Fibroblast of mammary gland (primary cell): ENCODE measurements at regions not wholly inside any gene's neighbourhood (a gene's known extent, or its start where the extent isn't known, plus 50 kb on each side); places are given as distances from the start of the nearest gene placed in this dataset.

Experiments used
- DNase-seq: peaks from one replicate; pipeline ENCODE4 v3.0.0-alpha.2; 2010; ENCODE audit warnings: low read depth
- H3K4me3 ChIP-seq: 2 replicates; pipeline ENCODE4 v1.5.1; 2011; ENCODE audit warnings: low read depth, mild to moderate bottlenecking, low read length, moderate library complexity; ENCODE audit not compliant: control insufficient read depth
- TF ChIP-seq, protein P1 (sequence below): conservative IDR thresholded peaks from 2 replicates; pipeline ENCODE4 v1.5.1; 2011; ENCODE audit warnings: low read depth, low read length, inconsistent platforms; ENCODE audit not compliant: control insufficient read depth, insufficient read depth

DNA sequence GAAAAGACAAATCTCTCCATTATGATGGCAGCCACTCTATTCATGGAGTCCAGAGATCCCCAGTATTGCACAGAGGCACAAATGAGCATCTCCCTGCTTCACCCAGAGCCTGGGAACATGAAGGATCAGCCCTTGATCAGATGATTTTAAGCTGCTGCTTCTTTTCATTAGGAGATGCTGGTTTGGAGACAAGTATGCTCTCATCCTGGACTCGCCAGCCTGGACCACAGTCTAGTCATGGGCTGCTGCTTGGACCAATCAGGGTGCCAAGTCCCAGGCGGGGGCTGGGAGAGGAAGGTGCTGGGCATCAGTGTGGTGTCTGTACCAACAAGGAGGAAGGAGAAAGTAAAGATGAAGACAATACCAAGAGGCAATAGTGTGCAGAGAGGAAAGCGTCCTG lies 195.7 kb upstream of the FOXQ1 start:
- no peak overlapping the region for H3K4me3 ChIP-seq
- no peak for DNase-seq
- TF ChIP-seq, protein P1, sequence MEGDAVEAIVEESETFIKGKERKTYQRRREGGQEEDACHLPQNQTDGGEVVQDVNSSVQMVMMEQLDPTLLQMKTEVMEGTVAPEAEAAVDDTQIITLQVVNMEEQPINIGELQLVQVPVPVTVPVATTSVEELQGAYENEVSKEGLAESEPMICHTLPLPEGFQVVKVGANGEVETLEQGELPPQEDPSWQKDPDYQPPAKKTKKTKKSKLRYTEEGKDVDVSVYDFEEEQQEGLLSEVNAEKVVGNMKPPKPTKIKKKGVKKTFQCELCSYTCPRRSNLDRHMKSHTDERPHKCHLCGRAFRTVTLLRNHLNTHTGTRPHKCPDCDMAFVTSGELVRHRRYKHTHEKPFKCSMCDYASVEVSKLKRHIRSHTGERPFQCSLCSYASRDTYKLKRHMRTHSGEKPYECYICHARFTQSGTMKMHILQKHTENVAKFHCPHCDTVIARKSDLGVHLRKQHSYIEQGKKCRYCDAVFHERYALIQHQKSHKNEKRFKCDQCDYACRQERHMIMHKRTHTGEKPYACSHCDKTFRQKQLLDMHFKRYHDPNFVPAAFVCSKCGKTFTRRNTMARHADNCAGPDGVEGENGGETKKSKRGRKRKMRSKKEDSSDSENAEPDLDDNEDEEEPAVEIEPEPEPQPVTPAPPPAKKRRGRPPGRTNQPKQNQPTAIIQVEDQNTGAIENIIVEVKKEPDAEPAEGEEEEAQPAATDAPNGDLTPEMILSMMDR = no peak

DNA sequence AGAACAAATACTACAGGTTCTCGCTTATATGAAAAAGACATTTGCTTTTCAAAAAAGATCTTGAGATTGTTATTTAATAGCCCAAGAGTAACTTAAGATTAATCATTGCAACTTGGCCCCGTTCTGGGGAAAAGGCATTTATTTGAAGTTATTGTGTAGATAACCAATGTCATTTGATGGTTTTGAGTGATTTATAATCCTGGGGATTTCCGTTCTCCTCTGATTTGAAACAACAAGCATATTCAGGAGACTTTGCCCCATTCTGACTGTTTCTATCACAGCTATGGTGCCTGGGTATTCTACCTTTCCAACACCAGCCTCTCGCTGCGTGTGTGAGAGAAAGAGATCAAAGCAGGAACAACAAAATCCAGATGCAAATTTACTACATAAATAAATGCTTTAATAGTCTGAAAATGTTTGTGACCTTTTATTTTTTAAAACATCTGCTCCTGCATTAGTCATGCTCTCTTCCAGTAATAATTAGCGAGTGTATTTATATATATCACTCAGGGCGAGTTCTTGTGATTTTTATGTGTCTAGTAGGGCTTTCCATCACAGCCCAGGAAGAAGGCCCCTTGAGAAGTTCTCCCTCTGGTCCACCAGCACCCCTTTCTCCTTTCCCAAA lies 197.9 kb upstream of the FOXQ1 start:
- TF ChIP-seq, protein P1 = no peak
- H3K4me3 ChIP-seq = no peak overlapping the region
- no peak for DNase-seq

DNA sequence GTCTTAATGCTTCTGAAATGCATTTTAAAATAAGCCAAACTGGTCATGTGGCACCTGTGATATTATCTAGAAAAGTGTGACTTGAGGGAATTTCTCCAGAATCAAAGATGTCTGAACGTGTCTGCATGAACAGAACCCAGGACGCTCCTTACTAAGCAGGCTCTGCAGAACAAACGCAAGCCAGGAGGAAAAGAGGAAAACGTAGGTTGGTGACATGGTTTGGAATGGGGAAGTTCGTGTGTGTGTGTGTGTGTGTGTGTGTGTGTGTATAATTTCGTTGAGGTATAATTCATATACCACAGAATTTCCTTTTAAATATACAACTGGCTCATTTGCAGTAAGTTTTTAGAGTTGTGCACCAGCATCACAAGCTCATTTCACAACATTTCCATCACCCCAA lies 200.5 kb upstream of the FOXQ1 start:
- no peak overlapping the region for H3K4me3 ChIP-seq
- TF ChIP-seq, protein P1 = no peak
- no peak for DNase-seq

DNA sequence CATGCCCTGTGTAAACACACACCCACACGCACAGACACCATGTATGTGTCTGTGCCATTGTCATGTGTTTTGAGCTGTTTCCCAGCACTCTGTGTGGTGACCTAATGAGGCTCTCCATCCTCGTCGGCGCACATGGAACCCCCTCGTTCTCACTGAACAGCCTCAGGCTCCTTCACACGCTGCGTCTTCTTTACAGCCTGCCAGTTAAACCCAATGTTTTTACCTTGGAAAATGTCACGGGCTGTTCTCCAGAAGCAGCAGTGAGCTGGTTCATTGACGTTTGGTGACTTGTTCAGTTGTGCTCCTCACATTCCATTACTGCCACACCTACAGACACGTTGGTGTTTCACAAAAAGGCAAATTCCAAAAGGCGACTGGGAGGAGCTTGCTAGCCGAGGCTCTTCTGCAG lies 201.0 kb upstream of the FOXQ1 start:
- TF ChIP-seq, protein P1 = no peak
- H3K4me3 ChIP-seq = no peak overlapping the region
- no peak for DNase-seq

DNA sequence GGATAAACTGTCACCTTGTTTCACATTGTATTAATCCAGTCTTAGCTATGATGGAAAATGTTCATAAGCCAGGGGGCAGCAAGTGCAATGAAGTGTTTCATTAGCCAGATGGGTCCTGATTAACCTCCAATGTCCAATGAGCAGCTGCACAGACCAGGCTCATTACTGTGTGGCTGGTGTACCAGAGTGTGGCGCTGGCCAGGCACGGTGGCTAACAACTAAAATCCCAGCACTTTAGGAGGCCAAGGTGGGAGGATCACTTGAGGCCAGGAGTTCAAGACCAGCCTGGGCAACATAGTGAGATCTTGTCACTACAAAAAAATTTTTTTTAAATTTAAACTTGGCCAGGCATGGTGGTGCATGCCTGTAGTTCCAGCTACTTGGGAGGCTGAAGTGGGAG lies 201.7 kb upstream of the FOXQ1 start:
- no peak overlapping the region for H3K4me3 ChIP-seq
- TF ChIP-seq, protein P1 = no peak
- DNase-seq = no peak

DNA sequence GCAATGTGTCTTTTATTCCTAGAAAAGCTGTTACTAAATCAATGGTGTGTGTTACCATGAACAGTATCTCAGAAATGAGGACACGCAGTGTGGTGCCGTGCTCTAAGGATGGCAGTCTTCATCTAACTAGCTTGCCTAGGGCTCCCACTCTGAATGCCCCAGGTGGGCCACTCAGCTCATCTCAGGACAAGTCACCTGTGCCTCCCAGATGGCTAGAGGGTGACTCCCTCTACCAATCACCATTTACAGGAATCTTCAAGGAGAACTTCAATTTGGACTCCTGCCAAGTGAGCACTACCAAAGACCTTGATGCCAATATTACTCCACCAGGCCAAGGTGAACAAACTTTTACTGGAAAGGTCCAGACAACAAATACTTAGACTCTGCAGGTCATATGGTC lies 202.8 kb upstream of the FOXQ1 start:
- no peak for DNase-seq
- TF ChIP-seq, protein P1 = no peak
- H3K4me3 ChIP-seq = no peak overlapping the region

DNA sequence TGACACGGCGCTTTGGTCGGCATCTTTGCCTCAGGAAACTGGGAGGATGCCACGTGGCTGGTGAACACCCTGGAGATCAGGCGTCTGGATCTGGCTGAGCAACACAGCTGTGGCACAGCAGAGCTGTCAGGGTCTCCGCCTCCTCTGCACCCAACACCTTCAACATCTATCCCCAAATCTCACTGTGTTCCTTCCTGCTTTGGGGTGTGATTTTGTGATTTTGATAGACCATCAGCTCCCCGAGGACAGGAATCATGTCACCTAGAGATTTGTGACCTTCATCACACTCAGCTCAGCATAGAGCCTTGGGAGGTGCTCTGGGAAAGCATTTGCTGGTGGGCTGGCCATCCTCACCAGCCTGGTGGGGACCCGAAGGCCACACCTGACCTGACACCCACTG lies 203.7 kb upstream of the FOXQ1 start:
- no peak for DNase-seq
- TF ChIP-seq, protein P1 = no peak
- no peak overlapping the region for H3K4me3 ChIP-seq
